Thyroid gland (tissue), 4 donors: ENCODE measurements at regions not wholly inside any gene's neighbourhood (a gene's known extent, or its start where the extent isn't known, plus 50 kb on each side); places are given as distances from the start of the nearest gene placed in this dataset.

Source experiments
- DNase-seq, 2 donors: peaks; one replicate each; pipeline ENCODE4 v3.0.0-alpha.2; 2019
- H3K27ac ChIP-seq, 3 donors: fragments of 200-600 bp; sonication (generic); 1 replicate in 2 of 3; 2 replicates in 1 of 3; pipeline ENCODE4 v1.5.1; 2016 to 2019; ENCODE audit warnings: mild to moderate bottlenecking in 1 of 3, moderate library complexity in 1 of 3
- H3K27me3 ChIP-seq: fragments of 200-600 bp; sonication (generic); one replicate; pipeline ENCODE4 v1.5.1; 2019
- H3K36me3 ChIP-seq, 2 donors: fragments of 200-600 bp; sonication (generic); one replicate each; pipeline ENCODE4 v1.5.1; 2016 to 2019
- H3K4me1 ChIP-seq, 2 donors: fragments of 200-600 bp; sonication (generic); one replicate each; pipeline ENCODE4 v1.5.1; 2017 to 2019
- H3K4me3 ChIP-seq, 3 donors: fragments of 200-600 bp; sonication (generic); replicated peaks in 1 of 3; 1 replicate in 2 of 3; 2 replicates in 1 of 3; pipeline ENCODE4 v1.5.1; 2016; ENCODE audit warnings: mild to moderate bottlenecking in 1 of 3
- H3K9me3 ChIP-seq: fragments of 200-600 bp; sonication (generic); one replicate; pipeline ENCODE4 v1.5.1; 2017
- CTCF ChIP-seq, 6 experiments: fragments of 200-600 bp in 3 of 6; fragments of 450-650 bp in 3 of 6; sonication (generic) in 3 of 6; IDR thresholded peaks; one replicate each; pipeline ENCODE4 v1.5.1; 2016 to 2019; ENCODE audit warnings: antibody characterized with exemption in 6 of 6, mild to moderate bottlenecking in 2 of 6, inconsistent platforms in 1 of 6, moderate library complexity in 1 of 6
- POLR2A ChIP-seq, 2 donors: fragments of 450-650 bp; IDR thresholded peaks; one replicate each; pipeline ENCODE4 v1.6.1; 2017; ENCODE audit warnings: antibody characterized with exemption in 2 of 2, mild to moderate bottlenecking in 2 of 2, moderate library complexity in 1 of 2
- WGBS, 2 donors: methylation state at CpG; one replicate each; pipeline ENCODE4 v1.1.5; 2017; 5-methylcytosine and 5-hydroxymethylcytosine counted together
- intact Hi-C: fragments of 100-400 bp; cut with DNase I; formaldehyde crosslinking; loops from one replicate; pipeline ENCODE4 v1.15.1; 2023

- H3K4me3 ChIP-seq: no peak overlapping the region
- WGBS, 2 donors: 100% methylated on average over 1 of the region's 1 CpG
- TF ChIP-seq CTCF (IDR thresholded peaks at IDR 0.05) (no peak), POLR2A (IDR thresholded peaks at IDR 0.05) (no peak)
- H3K27ac ChIP-seq: no peak overlapping the region
- no peak for DNase-seq
- H3K36me3 ChIP-seq: no peaks in the 10 kb centered on the region
- H3K27me3 ChIP-seq: no peaks in the 10 kb centered on the region
- intact Hi-C loops: no loop called here
- no peaks in the 10 kb centered on the region for H3K4me1 ChIP-seq
- no peaks in the 10 kb centered on the region for H3K9me3 ChIP-seq
Observed at GRCh38 chr20:55010761-55011160, 535.4 kb downstream of the DOK5 start.

- H3K4me3 ChIP-seq: no peak overlapping the region
- H3K27ac ChIP-seq: no peak overlapping the region
- no peaks in the 10 kb centered on the region for H3K9me3 ChIP-seq
- DNase-seq: no peak
- H3K4me1 ChIP-seq: no peaks in the 10 kb centered on the region
- H3K36me3 ChIP-seq: no peaks in the 10 kb centered on the region
- TF ChIP-seq CTCF (IDR thresholded peaks at IDR 0.05) (no peak), POLR2A (IDR thresholded peaks at IDR 0.05) (no peak)
- 89 to 90% methylated on average over 2 of the region's 2 CpGs for WGBS, 2 donors
- no peaks in the 10 kb centered on the region for H3K27me3 ChIP-seq
- intact Hi-C loops: no loop called here
Observed at GRCh38 chr20:55009066-55009465, 533.7 kb downstream of the DOK5 start.

DNA sequence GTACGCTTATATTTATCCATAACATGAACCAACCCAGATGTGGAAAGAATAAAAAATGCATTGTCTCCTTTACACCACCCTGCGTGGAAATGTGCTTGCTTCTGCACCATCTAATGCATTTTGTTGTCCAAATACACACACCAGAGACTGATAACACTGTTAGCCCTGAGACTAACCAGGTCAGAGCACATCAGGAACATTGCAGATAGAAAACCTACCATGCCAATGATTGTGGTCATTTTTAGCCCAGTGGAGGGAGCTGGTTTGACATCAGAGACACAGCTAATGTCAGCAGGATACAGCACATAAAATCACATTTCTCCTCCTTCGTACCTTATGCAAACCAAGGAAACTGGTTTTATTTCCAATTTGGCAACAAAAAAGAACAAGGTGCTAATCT, 528.7 kb downstream of the DOK5 start:
- intact Hi-C loops: no loop called here
- Histone ChIP-seq H3K9me3 (no peaks in the 10 kb centered on the region), H3K27ac (no peak overlapping the region), H3K27me3 (no peaks in the 10 kb centered on the region), H3K4me1 (no peaks in the 10 kb centered on the region), H3K4me3 (no peak overlapping the region), H3K36me3 (no peaks in the 10 kb centered on the region)
- 61 to 62% methylated on average over 3 of the region's 3 CpGs for WGBS, 2 donors
- DNase-seq: no peak
- TF ChIP-seq CTCF (IDR thresholded peaks at IDR 0.05): no peak
- TF ChIP-seq POLR2A (IDR thresholded peaks at IDR 0.05): no peak

DNA sequence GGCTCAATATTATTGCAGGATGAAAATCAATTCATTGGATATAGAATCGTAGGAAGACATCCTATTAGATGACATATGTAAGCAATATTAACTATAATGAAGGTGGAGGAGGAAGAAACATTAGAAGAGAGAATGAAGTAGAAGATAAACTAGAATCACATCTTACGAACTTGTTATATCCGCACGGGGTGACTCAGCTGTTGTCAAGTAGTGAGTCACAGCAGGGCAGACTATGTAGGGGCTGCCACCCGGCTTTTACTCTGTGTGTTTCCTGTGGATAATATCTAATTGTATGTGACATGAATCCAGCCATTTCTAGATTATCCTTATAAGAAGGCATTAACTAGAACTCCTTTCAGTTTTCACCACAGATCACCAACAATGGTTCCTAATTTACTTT, 520.2 kb downstream of the DOK5 start:
- no peak for DNase-seq
- intact Hi-C loops: no loop called here
- H3K27ac ChIP-seq: no peak overlapping the region
- no peaks in the 10 kb centered on the region for H3K36me3 ChIP-seq
- no peaks in the 10 kb centered on the region for H3K9me3 ChIP-seq
- 52 to 81% methylated on average over 5 of the region's 5 CpGs for WGBS, 2 donors
- H3K4me1 ChIP-seq: no peaks in the 10 kb centered on the region
- TF ChIP-seq CTCF (IDR thresholded peaks at IDR 0.05) (no peak), POLR2A (IDR thresholded peaks at IDR 0.05) (no peak)
- H3K27me3 ChIP-seq: no peaks in the 10 kb centered on the region
- H3K4me3 ChIP-seq: no peak overlapping the region

DNA sequence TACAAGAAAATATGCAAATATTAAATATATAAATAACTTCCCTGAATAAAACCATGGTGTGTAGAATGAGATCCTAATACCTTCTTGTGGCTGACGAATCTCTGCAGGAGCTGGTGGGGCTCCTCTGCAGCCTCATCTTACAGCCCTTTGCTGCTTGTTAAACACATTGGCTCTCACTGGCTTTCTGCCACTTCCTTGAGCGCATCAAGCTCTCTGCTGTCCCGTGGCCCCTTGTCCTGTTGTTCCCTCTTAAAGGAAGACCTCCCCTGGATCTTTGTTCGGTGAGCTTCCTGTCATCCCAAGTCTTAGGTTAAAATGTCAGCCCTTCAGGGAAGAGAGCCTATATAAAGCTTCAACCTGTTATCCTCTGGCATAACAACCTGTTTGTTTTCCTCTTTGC, 519.6 kb downstream of the DOK5 start:
- Histone ChIP-seq H3K9me3 (no peaks in the 10 kb centered on the region), H3K4me1 (no peaks in the 10 kb centered on the region), H3K27me3 (no peaks in the 10 kb centered on the region), H3K27ac (no peak overlapping the region), H3K36me3 (no peaks in the 10 kb centered on the region), H3K4me3 (no peak overlapping the region)
- 48 to 53% methylated on average over 4 of the region's 4 CpGs for WGBS, 2 donors
- no peak for TF ChIP-seq CTCF (IDR thresholded peaks at IDR 0.05)
- no peak for TF ChIP-seq POLR2A (IDR thresholded peaks at IDR 0.05)
- intact Hi-C loops: no loop called here
- DNase-seq: no peak
